ENCODE measurements at regions not wholly inside any gene's neighbourhood (a gene's known extent, or its start where the extent isn't known, plus 50 kb on each side); places are given as distances from the start of the nearest gene placed in this dataset.

- Mint-ChIP-seq H3K27me3 (ENCODE audit: low read depth in 2 of 2) (peaks cover 0 to 4% of the 10 kb centered on the region in 2 donors), H3K27ac (no peak overlapping the region), H3K9me3 (no peaks in the 10 kb centered on the region), H3K36me3 (no peaks in the 10 kb centered on the region), H3K4me3 (no peak overlapping the region), H3K4me1 (no peaks in the 10 kb centered on the region)
- ATAC-seq (no peak), DNase-seq (no peak)
- intact Hi-C loops (cut with micrococcal nuclease): no loop called here
- H3K9me3 ChIP-seq (ENCODE audit: control insufficient read depth, insufficient read depth, low read length): no peaks in the 10 kb centered on the region
- no peaks in the 10 kb centered on the region for H3K27me3 ChIP-seq (ENCODE audit: control insufficient read depth, insufficient read depth, low read length)
- WGBS (ENCODE audit: insufficient coverage): 86% methylated on average over 18 of the region's 18 CpGs
- no peak overlapping the region for H3K27ac ChIP-seq (ENCODE audit: low read length)
- H3K4me1 ChIP-seq (ENCODE audit: control insufficient read depth, insufficient read depth, low read length): no peaks in the 10 kb centered on the region
- H3K4me3 ChIP-seq (ENCODE audit: low read length): no peak overlapping the region
- H3K36me3 ChIP-seq (ENCODE audit: control insufficient read depth, insufficient read depth, low read length): no peaks in the 10 kb centered on the region
- no peak for TF ChIP-seq CTCF (IDR thresholded peaks at IDR 0.05)
Measured at GRCh38 chr22:19636696-19637407, 77.5 kb upstream of the SEPTIN5 start.

- no peaks in the 10 kb centered on the region for H3K4me1 Mint-ChIP-seq
- no peaks in the 10 kb centered on the region for H3K27me3 ChIP-seq (ENCODE audit: control insufficient read depth, insufficient read depth, low read length)
- intact Hi-C loops (cut with micrococcal nuclease): no loop called here
- ATAC-seq (no peak), DNase-seq (no peak)
- no peaks in the 10 kb centered on the region for H3K36me3 Mint-ChIP-seq
- no peak overlapping the region for H3K4me3 ChIP-seq (ENCODE audit: low read length)
- no peaks in the 10 kb centered on the region for H3K36me3 ChIP-seq (ENCODE audit: control insufficient read depth, insufficient read depth, low read length)
- TF ChIP-seq CTCF (IDR thresholded peaks at IDR 0.05): no peak
- H3K27ac Mint-ChIP-seq: no peak overlapping the region
- 66% methylated on average over 12 of the region's 15 CpGs for WGBS (ENCODE audit: insufficient coverage)
- no peak overlapping the region for H3K27ac ChIP-seq (ENCODE audit: low read length)
- peaks cover 0 to 4% of the 10 kb centered on the region in 2 donors for H3K27me3 Mint-ChIP-seq (ENCODE audit: low read depth in 2 of 2)
- no peaks in the 10 kb centered on the region for H3K9me3 ChIP-seq (ENCODE audit: control insufficient read depth, insufficient read depth, low read length)
- H3K4me3 Mint-ChIP-seq: no peak overlapping the region
- H3K4me1 ChIP-seq (ENCODE audit: control insufficient read depth, insufficient read depth, low read length): no peaks in the 10 kb centered on the region
- no peaks in the 10 kb centered on the region for H3K9me3 Mint-ChIP-seq
Measured at GRCh38 chr22:19637408-19638281, 76.7 kb upstream of the SEPTIN5 start.

DNA sequence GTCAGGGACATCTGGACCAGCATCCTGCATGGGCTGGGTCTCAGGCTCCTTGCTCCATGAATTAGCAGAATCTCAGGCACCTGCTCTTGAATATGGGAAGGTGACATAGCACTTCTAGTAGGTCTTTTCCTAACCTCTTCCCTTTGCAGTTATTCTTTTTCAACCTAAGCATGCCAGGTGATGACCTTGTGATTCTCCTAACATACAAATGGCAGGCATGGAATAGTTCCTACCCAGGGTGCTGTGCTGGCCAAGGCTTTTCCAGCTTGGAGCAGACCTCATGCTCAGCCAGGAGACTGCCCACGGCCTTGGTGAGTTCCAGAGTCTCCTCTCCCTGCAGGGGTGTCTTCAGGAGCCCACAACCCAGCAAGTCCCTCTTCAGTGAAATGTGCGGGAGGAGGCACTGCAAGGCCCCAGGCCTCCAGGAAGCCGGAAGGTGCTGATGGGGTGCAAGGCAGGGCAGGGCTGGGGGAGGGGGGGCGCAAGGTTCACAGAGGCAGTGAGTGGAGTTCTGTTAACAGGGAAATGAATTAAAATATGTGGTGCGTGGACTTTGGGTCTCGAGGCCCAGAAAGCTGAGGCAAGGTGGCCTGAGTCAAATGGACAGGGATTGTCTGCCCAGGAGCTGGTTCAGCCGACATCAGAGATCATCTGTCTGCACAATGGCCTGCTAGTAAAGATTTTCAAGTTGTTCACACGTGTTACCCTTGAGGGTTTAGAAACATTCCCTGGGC is 75.9 kb upstream of the SEPTIN5 start:
- intact Hi-C loops (cut with micrococcal nuclease): no loop called here
- no peak overlapping the region for H3K4me3 Mint-ChIP-seq

More for the DNA sequence above, 75.9 kb upstream of the SEPTIN5 start:
- no peak for DNase-seq
- Mint-ChIP-seq H3K27me3 (ENCODE audit: low read depth in 2 of 2) (peaks cover 1 to 4% of the 10 kb centered on the region in 2 donors), H3K4me1 (no peaks in the 10 kb centered on the region), H3K27ac (no peak overlapping the region), H3K36me3 (no peaks in the 10 kb centered on the region), H3K9me3 (no peaks in the 10 kb centered on the region)
- TF ChIP-seq CTCF (IDR thresholded peaks at IDR 0.05): no peak
- H3K27ac ChIP-seq (ENCODE audit: low read length): no peak overlapping the region
- no peak overlapping the region for H3K4me3 ChIP-seq (ENCODE audit: low read length)
- WGBS (ENCODE audit: insufficient coverage): 85% methylated on average over 8 of the region's 8 CpGs
- H3K27me3 ChIP-seq (ENCODE audit: control insufficient read depth, insufficient read depth, low read length): no peaks in the 10 kb centered on the region
- H3K36me3 ChIP-seq (ENCODE audit: control insufficient read depth, insufficient read depth, low read length): no peaks in the 10 kb centered on the region
- ATAC-seq: no peak
- no peaks in the 10 kb centered on the region for H3K4me1 ChIP-seq (ENCODE audit: control insufficient read depth, insufficient read depth, low read length)
- no peaks in the 10 kb centered on the region for H3K9me3 ChIP-seq (ENCODE audit: control insufficient read depth, insufficient read depth, low read length)

Measured in natural killer cell (primary cell).